ENCODE measurements at regions not wholly inside any gene's neighbourhood (a gene's known extent, or its start where the extent isn't known, plus 50 kb on each side); places are given as distances from the start of the nearest gene placed in this dataset.

GRCh38 chr4:138513535-138513934, 271.4 kb upstream of the SLC7A11 start:
- POLR2A ChIA-PET (ENCODE audit: low non-redundant PET): no interaction called here
- H3K27ac ChIP-seq: no peak overlapping the region
- CTCF ChIA-PET: no interaction called here

GRCh38 chr4:138512756-138513155, 270.6 kb upstream of the SLC7A11 start:
- CTCF ChIA-PET: no interaction called here
- DNase-seq (ENCODE audit: low spot score): no peak
- no peak overlapping the region for H3K27ac ChIP-seq
- no peak for TF ChIP-seq CTCF (conservative IDR thresholded peaks at IDR 0.05; ENCODE audit: low read depth)
- POLR2A ChIA-PET (ENCODE audit: low non-redundant PET): no interaction called here

More at GRCh38 chr4:138513535-138513934, 271.4 kb upstream of the SLC7A11 start:
- DNase-seq (ENCODE audit: low spot score): no peak
- no peak for TF ChIP-seq CTCF (conservative IDR thresholded peaks at IDR 0.05; ENCODE audit: low read depth)

GRCh38 chr4:138510053-138510452, 267.9 kb upstream of the SLC7A11 start:
- no peak for TF ChIP-seq CTCF (conservative IDR thresholded peaks at IDR 0.05; ENCODE audit: low read depth)
- H3K27ac ChIP-seq: no peak overlapping the region
- POLR2A ChIA-PET (ENCODE audit: low non-redundant PET): no interaction called here
- CTCF ChIA-PET: no interaction called here
- DNase-seq (ENCODE audit: low spot score): no peak

GRCh38 chr4:138509346-138509745, 267.2 kb upstream of the SLC7A11 start:
- no peak for TF ChIP-seq CTCF (conservative IDR thresholded peaks at IDR 0.05; ENCODE audit: low read depth)
- POLR2A ChIA-PET (ENCODE audit: low non-redundant PET): no interaction called here
- no peak overlapping the region for H3K27ac ChIP-seq
- DNase-seq (ENCODE audit: low spot score): no peak
- CTCF ChIA-PET: no interaction called here

GRCh38 chr4:138507522-138507921, 265.4 kb upstream of the SLC7A11 start:
- no peak for TF ChIP-seq CTCF (conservative IDR thresholded peaks at IDR 0.05; ENCODE audit: low read depth)
- ChIA-PET CTCF (no interaction called here), POLR2A (ENCODE audit: low non-redundant PET) (no interaction called here)
- DNase-seq (ENCODE audit: low spot score): no peak
- no peak overlapping the region for H3K27ac ChIP-seq

GRCh38 chr4:138501614-138502013, 259.5 kb upstream of the SLC7A11 start:
- POLR2A ChIA-PET (ENCODE audit: low non-redundant PET): no interaction called here
- no peak overlapping the region for H3K27ac ChIP-seq
- DNase-seq (ENCODE audit: low spot score): no peak
- CTCF ChIA-PET: interaction anchor here (0.7 kb wide), 1 partner anchor 1237 kb away, joined by 4 read pairs; no protein-coding TSS in a partner anchor
- TF ChIP-seq CTCF (conservative IDR thresholded peaks at IDR 0.05; ENCODE audit: low read depth): no peak

GRCh38 chr4:138500869-138501268, 258.7 kb upstream of the SLC7A11 start:
- no peak overlapping the region for H3K27ac ChIP-seq
- no peak for DNase-seq (ENCODE audit: low spot score)
- no peak for TF ChIP-seq CTCF (conservative IDR thresholded peaks at IDR 0.05; ENCODE audit: low read depth)
- ChIA-PET CTCF (interaction anchor here (0.6 to 0.8 kb wide), 2 partner anchors 1241 to 1753 kb away, joined by 3 to 4 read pairs; no protein-coding TSS in a partner anchor), POLR2A (ENCODE audit: low non-redundant PET) (no interaction called here)
